ENCODE measurements at regions not wholly inside any gene's neighbourhood (a gene's known extent, or its start where the extent isn't known, plus 50 kb on each side); places are given as distances from the start of the nearest gene placed in this dataset.

DNA sequence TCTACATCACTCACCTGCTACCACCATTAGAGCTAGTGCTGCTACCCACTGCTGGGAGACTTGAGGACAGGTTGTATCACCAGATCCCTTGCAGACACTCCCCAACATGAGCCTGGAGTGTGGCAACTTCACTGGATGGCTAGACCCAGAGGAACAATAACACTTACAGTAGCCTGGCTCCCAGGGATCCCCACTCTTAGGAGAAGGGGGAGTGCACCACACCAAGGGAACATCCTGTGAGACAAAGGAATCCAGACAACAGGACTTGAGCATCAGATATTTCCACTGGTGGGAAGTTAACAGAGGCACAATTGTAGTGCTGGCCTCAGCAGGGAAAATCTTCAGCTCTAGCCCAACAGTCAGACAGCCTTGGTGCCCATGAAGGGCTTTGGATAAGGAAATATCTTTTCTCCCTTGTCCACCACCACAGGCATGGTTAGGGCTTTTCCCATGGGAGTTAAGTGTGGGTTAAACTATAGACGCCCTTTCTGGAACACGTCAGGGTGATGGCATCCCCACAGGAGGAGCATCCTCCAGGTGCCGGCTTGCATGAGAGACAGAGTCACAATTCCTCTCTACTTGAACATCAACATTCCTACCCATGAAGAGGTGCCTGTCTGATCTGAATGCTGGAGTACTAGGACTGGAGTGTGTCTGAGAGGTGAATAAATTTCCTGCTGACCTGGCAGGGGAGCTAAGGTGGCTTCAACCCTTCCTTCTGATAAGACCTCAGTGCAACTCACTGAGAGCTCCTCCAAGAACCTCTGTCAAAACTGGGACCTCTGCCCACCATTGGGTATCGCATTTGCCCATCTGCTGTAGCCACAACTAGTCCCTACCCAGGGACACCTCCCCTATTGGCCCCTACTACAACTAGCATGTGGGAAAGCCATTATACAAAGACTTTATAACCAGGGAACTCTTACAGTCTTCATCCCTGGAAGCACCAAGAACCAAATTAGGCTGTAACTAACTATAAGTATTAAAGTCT, 55.4 kb upstream of the SIRPG start:
- ATAC-seq: no peak
- FAIRE-seq: no peak
- no peaks in the 10 kb centered on the region for H3K79me2 ChIP-seq (ENCODE audit: control insufficient read depth, insufficient read depth, low read length)
- no peaks in the 10 kb centered on the region; the same call in 2 of the 3 replicates for H3K9me3 ChIP-seq (replicated peaks; ENCODE audit: control insufficient read depth, insufficient read depth, low read length)
- H3K27me3 ChIP-seq (replicated peaks in 1 of 2; ENCODE audit: control insufficient read depth in 2 of 2, insufficient read depth in 2 of 2, low read length in 1 of 2): no peaks in the 10 kb centered on the region
- no TSS peak for BruUV-seq (replicated peaks)
- no peak overlapping the region for H2AFZ ChIP-seq (ENCODE audit: control insufficient read depth, low read depth, low read length)
- no peak overlapping the region for H3K4me3 ChIP-seq
- no peaks in the 10 kb centered on the region for H3K36me3 ChIP-seq (ENCODE audit: control insufficient read depth in 2 of 2, insufficient read depth in 2 of 2, low read length in 1 of 2)
- H4K20me1 ChIP-seq (ENCODE audit: control insufficient read depth, insufficient read depth): no peaks in the 10 kb centered on the region
- ChIA-PET POLR2A (no interaction called here), CTCF (interaction anchor here (1.6 kb wide), 1 partner anchor 204 kb away, joined by 5 read pairs; no protein-coding TSS in a partner anchor), RAD21 (ENCODE audit: unreplicated experiment) (no interaction called here), SMC1A (ENCODE audit: uncharacterized antibody, unreplicated experiment) (no interaction called here)
- H3K4me2 ChIP-seq (ENCODE audit: control insufficient read depth, insufficient read depth): no peak overlapping the region
- WGBS (ENCODE audit: insufficient coverage, insufficient replicate concordance, low lambda C conversion rate, missing lambda C conversion rate): 29% methylated on average over 4 of the region's 4 CpGs
- H3K27ac ChIP-seq (ENCODE audit: control insufficient read depth, insufficient read depth): no peak overlapping the region
- in situ Hi-C loops (cut with MboI): no loop called here
- peaks cover under 1% of the 10 kb centered on the region for H3K4me1 ChIP-seq (ENCODE audit: control insufficient read depth, insufficient read depth, low read length)
- H3K9ac ChIP-seq (ENCODE audit: control insufficient read depth, insufficient read depth, low read length): no peak overlapping the region
- no peak for DNase-seq (ENCODE audit: low read depth, low spot score)
- no peak for TF ChIP-seq GABPA (IDR thresholded peaks at IDR 0.05; ENCODE audit: low read depth)
- TF ChIP-seq, protein P1, sequence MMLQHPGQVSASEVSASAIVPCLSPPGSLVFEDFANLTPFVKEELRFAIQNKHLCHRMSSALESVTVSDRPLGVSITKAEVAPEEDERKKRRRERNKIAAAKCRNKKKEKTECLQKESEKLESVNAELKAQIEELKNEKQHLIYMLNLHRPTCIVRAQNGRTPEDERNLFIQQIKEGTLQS (IDR thresholded peaks at IDR 0.05; ENCODE audit: borderline replicate concordance, extremely low read depth, low read depth, low read length): no peak
- TF ChIP-seq, protein P2, sequence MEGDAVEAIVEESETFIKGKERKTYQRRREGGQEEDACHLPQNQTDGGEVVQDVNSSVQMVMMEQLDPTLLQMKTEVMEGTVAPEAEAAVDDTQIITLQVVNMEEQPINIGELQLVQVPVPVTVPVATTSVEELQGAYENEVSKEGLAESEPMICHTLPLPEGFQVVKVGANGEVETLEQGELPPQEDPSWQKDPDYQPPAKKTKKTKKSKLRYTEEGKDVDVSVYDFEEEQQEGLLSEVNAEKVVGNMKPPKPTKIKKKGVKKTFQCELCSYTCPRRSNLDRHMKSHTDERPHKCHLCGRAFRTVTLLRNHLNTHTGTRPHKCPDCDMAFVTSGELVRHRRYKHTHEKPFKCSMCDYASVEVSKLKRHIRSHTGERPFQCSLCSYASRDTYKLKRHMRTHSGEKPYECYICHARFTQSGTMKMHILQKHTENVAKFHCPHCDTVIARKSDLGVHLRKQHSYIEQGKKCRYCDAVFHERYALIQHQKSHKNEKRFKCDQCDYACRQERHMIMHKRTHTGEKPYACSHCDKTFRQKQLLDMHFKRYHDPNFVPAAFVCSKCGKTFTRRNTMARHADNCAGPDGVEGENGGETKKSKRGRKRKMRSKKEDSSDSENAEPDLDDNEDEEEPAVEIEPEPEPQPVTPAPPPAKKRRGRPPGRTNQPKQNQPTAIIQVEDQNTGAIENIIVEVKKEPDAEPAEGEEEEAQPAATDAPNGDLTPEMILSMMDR (IDR thresholded peaks at IDR 0.05 in 2 of 3, conservative IDR thresholded peaks at IDR 0.05 in 1 of 3; ENCODE audit: control insufficient read depth in 2 of 3, extremely low read depth in 1 of 3, insufficient read depth in 1 of 3, low read depth in 3 of 3, low read length in 3 of 3): no peak
- TF ChIP-seq, protein P3, sequence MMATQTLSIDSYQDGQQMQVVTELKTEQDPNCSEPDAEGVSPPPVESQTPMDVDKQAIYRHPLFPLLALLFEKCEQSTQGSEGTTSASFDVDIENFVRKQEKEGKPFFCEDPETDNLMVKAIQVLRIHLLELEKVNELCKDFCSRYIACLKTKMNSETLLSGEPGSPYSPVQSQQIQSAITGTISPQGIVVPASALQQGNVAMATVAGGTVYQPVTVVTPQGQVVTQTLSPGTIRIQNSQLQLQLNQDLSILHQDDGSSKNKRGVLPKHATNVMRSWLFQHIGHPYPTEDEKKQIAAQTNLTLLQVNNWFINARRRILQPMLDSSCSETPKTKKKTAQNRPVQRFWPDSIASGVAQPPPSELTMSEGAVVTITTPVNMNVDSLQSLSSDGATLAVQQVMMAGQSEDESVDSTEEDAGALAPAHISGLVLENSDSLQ (IDR thresholded peaks at IDR 0.05): no peak
- intact Hi-C loops (cut with micrococcal nuclease; ENCODE audit: unreplicated experiment): no loop called here

Data from GM12878 (cell line).